Panc1 (cell line): ENCODE measurements at regions not wholly inside any gene's neighbourhood (a gene's known extent, or its start where the extent isn't known, plus 50 kb on each side); places are given as distances from the start of the nearest gene placed in this dataset.

Experiments
- ATAC-seq: fragments of 200-7000 bp; cut with Tn5 transposase; 2 replicates; pipeline ENCODE4 v1.9.1; 2020; ENCODE audit warnings: mild to moderate bottlenecking, moderate library complexity
- BruUV-seq: library from RNA; stranded (reverse); fragments of 400-500 nt; replicated peaks from 2 replicates; lab custom pipeline; 2021; lab: Mats Ljungman, UMichigan
- CTCF ChIA-PET: fragments of 300-600 bp; sonication (Branson Sonifier 250); formaldehyde crosslinking; loops from one replicate; lab custom pipeline; 2022; ENCODE audit warnings: antibody characterized with exemption; lab: Charles Lee
- POLR2A ChIA-PET: fragments of 300-600 bp; sonication (Branson Sonifier 250); formaldehyde crosslinking; loops from one replicate; lab custom pipeline; 2022; ENCODE audit warnings: antibody characterized with exemption; lab: Charles Lee
- DNase-seq: peaks from one replicate; pipeline ENCODE4 v3.0.0-alpha.2; 2010; ENCODE audit warnings: low read depth, low spot score
- H3K27ac ChIP-seq: 2 replicates; pipeline ENCODE4 v1.5.1; 2011; ENCODE audit warnings: mild to moderate bottlenecking, low read length, inconsistent platforms
- H3K27me3 ChIP-seq: fragments of 200-500 bp; sonication (Bioruptor generic); 2 replicates; pipeline ENCODE4 v1.6.0; 2014; ENCODE audit warnings: low read length, inconsistent platforms; ENCODE audit not compliant: control insufficient read depth, insufficient read depth
- H3K36me3 ChIP-seq: fragments of 200-500 bp; sonication (Bioruptor generic); 2 replicates; pipeline ENCODE4 v1.5.1; 2014; ENCODE audit warnings: inconsistent platforms, mild to moderate bottlenecking, low read length, moderate library complexity; ENCODE audit not compliant: control insufficient read depth, insufficient read depth
- H3K4me1 ChIP-seq: 2 replicates; pipeline ENCODE4 v1.5.1; 2011; ENCODE audit warnings: inconsistent platforms, mild to moderate bottlenecking, low read length, moderate library complexity; ENCODE audit not compliant: control insufficient read depth, insufficient read depth
- H3K4me3 ChIP-seq, 2 experiments: 2 replicates each; pipeline ENCODE4 v1.5.1; 2011 to 2012; ENCODE audit warnings: low read depth in 2 of 2, low read length in 2 of 2, mild to moderate bottlenecking in 2 of 2, inconsistent platforms in 1 of 2, moderate library complexity in 1 of 2
- H3K9me3 ChIP-seq: fragments of 200-500 bp; sonication (Bioruptor generic); 2 replicates; pipeline ENCODE4 v1.5.1; 2014; ENCODE audit warnings: low read depth, mild to moderate bottlenecking, inconsistent platforms, low read length, moderate library complexity; ENCODE audit not compliant: control insufficient read depth, insufficient read depth
- CTCF ChIP-seq: fragments of 450-650 bp; IDR thresholded peaks from 2 replicates; pipeline ENCODE4 v1.5.1; 2017; ENCODE audit warnings: mild to moderate bottlenecking
- POLR2AphosphoS5 ChIP-seq: IDR thresholded peaks from 2 replicates; pipeline ENCODE4 v1.6.1; 2012; ENCODE audit warnings: mild to moderate bottlenecking, low read depth, low read length, moderate library complexity
- REST ChIP-seq, 2 experiments: IDR thresholded peaks; 2 replicates each; pipeline ENCODE4 v1.6.1; 2011 to 2012; ENCODE audit warnings: low read depth in 2 of 2, control low read depth in 1 of 2, low read length in 1 of 2, mild to moderate bottlenecking in 1 of 2, moderate library complexity in 1 of 2; ENCODE audit not compliant: insufficient read depth in 1 of 2
- SIN3A ChIP-seq: IDR thresholded peaks from 2 replicates; pipeline ENCODE4 v1.6.1; 2012; ENCODE audit warnings: low read depth, mild to moderate bottlenecking, low read length, moderate library complexity, borderline replicate concordance; ENCODE audit not compliant: insufficient read depth
- TCF7L2 ChIP-seq: IDR thresholded peaks from 2 replicates; pipeline ENCODE4 v1.6.1; 2011; ENCODE audit warnings: mild to moderate bottlenecking, low read depth, low read length, inconsistent platforms
- in situ Hi-C: cut with HindIII; loops from 2 replicates; pipeline ENCODE4 v1.10.0; 2016; ENCODE audit warnings: low sequenced_read_pairs, low pct_unique_long_range_greater_than_20kb
- intact Hi-C: fragments of 100-400 bp; cut with micrococcal nuclease; formaldehyde crosslinking; loops from one replicate; pipeline ENCODE4 v1.10.0; 2022; ENCODE audit not compliant: unreplicated experiment

- H3K4me3 ChIP-seq = no peak overlapping the region
- H3K36me3 ChIP-seq = no peaks in the 10 kb centered on the region
- intact Hi-C loops (no loop called here), in situ Hi-C loops (no loop called here)
- DNase-seq (no peak), ATAC-seq (no peak)
- no TSS peak for BruUV-seq
- no peaks in the 10 kb centered on the region for H3K4me1 ChIP-seq
- POLR2A ChIA-PET = no interaction called here
- no peak overlapping the region for H3K27ac ChIP-seq
- CTCF ChIA-PET = no interaction called here
- H3K27me3 ChIP-seq = no peaks in the 10 kb centered on the region
- no peaks in the 10 kb centered on the region for H3K9me3 ChIP-seq
- TF ChIP-seq SIN3A (no peak), TCF7L2 (no peak), CTCF (no peak), REST (IDR thresholded peaks at IDR 0.05; ENCODE audit: insufficient read depth in 1 of 2, low read depth in 2 of 2, low read length in 1 of 2) (no peak), POLR2AphosphoS5 (no peak)
These were observed 121.5 kb upstream of the NR3C2 start for GRCh38 chr4:148563684-148564083.

- ChIA-PET CTCF (no interaction called here), POLR2A (no interaction called here)
- Histone ChIP-seq H3K27me3 (no peaks in the 10 kb centered on the region), H3K4me3 (no peak overlapping the region), H3K27ac (no peak overlapping the region), H3K9me3 (no peaks in the 10 kb centered on the region), H3K36me3 (no peaks in the 10 kb centered on the region), H3K4me1 (no peaks in the 10 kb centered on the region)
- ATAC-seq (no peak), DNase-seq (no peak)
- intact Hi-C loops (no loop called here), in situ Hi-C loops (no loop called here)
- TF ChIP-seq SIN3A = no peak
- no peak for TF ChIP-seq TCF7L2
- no peak for TF ChIP-seq CTCF
- no peak for TF ChIP-seq REST (IDR thresholded peaks at IDR 0.05; ENCODE audit: insufficient read depth in 1 of 2, low read depth in 2 of 2, low read length in 1 of 2)
- BruUV-seq = no TSS peak
These were observed 119.3 kb upstream of the NR3C2 start for GRCh38 chr4:148561467-148561866.
